HepG2 (cell line): ENCODE measurements at regions not wholly inside any gene's neighbourhood (a gene's known extent, or its start where the extent isn't known, plus 50 kb on each side); places are given as distances from the start of the nearest gene placed in this dataset.

ENCODE experiments used
- PHF8 ChIP-seq: sonication (generic); formaldehyde crosslinking; IDR thresholded peaks from 2 replicates; pipeline ENCODE4 v1.5.0; 2020; ENCODE audit warnings: missing genetic modification reagents
- SP2 ChIP-seq: sonication (generic); formaldehyde crosslinking; IDR thresholded peaks from 2 replicates; pipeline ENCODE4 v1.5.1; 2020; ENCODE audit warnings: mild to moderate bottlenecking, missing genetic modification reagents
- TF ChIP-seq, protein P1 (sequence below): sonication (generic); formaldehyde crosslinking; IDR thresholded peaks from 2 replicates; pipeline ENCODE4 v1.5.0; 2020; ENCODE audit warnings: missing genetic modification reagents

DNA sequence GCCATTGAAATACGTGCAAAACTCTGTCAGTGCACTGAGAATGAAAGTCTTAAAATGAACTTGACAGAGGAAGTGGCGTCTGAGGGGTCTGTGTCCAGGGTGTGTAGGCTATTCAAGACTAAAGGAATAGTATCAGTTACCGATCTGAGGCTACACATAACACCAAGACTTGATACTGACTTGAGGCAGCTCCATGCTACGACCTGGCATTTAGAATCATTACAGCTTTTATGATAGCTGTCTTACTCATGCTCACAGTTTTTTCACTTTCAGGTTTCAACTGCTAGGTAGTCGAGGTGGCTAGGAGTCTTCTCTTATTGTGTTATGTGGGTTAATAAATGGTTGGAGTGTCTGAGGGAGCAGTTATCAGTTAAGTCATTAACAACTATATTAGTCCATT lies 92.8 kb upstream of the SLCO6A1 start:
- TF ChIP-seq, protein P1, sequence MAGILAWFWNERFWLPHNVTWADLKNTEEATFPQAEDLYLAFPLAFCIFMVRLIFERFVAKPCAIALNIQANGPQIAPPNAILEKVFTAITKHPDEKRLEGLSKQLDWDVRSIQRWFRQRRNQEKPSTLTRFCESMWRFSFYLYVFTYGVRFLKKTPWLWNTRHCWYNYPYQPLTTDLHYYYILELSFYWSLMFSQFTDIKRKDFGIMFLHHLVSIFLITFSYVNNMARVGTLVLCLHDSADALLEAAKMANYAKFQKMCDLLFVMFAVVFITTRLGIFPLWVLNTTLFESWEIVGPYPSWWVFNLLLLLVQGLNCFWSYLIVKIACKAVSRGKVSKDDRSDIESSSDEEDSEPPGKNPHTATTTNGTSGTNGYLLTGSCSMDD (CRISPR knock-in tag) = no peak
- TF ChIP-seq SP2 (CRISPR knock-in tag) = no peak
- no peak for TF ChIP-seq PHF8 (CRISPR knock-in tag)
